Fibroblast of lung (primary cell): ENCODE measurements at regions not wholly inside any gene's neighbourhood (a gene's known extent, or its start where the extent isn't known, plus 50 kb on each side); places are given as distances from the start of the nearest gene placed in this dataset.

Experiments used
- EZH2 ChIP-seq: IDR thresholded peaks from 2 replicates; pipeline ENCODE4 v1.5.1; 2012; ENCODE audit warnings: low read length, control low read depth, mild to moderate bottlenecking; ENCODE audit errors: missing control alignments
- TF ChIP-seq, protein P1 (sequence below), 2 donors: IDR thresholded peaks in 1 of 2; conservative IDR thresholded peaks in 1 of 2; 1 replicate in 1 of 2; 2 replicates in 1 of 2; pipeline ENCODE4 v1.5.1; 2011 to 2012; ENCODE audit warnings: low read length in 2 of 2, control low read depth in 1 of 2, inconsistent platforms in 1 of 2, low read depth in 1 of 2, mild to moderate bottlenecking in 1 of 2

DNA sequence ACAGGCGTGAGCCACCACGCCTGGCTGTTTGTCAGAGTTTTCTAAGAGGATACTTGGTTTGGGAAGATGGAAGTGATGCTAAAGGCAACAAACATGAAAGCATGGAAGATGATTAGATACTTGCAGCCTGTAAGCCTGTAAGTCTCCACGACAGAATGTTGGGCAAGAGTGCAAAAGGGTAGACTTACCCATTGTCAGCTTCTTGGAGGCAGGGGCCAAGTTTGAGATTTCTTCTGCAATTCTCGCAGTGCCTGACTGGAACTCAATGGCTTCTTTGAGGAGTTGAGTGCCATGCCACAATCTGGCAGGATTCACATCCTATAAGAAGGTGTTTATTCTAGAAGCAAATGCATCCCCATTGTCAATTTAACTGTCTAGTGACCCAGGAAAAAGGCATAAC, 70.1 kb upstream of the EFEMP1 start:
- TF ChIP-seq, protein P1, sequence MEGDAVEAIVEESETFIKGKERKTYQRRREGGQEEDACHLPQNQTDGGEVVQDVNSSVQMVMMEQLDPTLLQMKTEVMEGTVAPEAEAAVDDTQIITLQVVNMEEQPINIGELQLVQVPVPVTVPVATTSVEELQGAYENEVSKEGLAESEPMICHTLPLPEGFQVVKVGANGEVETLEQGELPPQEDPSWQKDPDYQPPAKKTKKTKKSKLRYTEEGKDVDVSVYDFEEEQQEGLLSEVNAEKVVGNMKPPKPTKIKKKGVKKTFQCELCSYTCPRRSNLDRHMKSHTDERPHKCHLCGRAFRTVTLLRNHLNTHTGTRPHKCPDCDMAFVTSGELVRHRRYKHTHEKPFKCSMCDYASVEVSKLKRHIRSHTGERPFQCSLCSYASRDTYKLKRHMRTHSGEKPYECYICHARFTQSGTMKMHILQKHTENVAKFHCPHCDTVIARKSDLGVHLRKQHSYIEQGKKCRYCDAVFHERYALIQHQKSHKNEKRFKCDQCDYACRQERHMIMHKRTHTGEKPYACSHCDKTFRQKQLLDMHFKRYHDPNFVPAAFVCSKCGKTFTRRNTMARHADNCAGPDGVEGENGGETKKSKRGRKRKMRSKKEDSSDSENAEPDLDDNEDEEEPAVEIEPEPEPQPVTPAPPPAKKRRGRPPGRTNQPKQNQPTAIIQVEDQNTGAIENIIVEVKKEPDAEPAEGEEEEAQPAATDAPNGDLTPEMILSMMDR (conservative IDR thresholded peaks at IDR 0.05 in 1 of 2, IDR thresholded peaks at IDR 0.05 in 1 of 2; ENCODE audit: low read depth in 1 of 2, low read length in 2 of 2), result no peak
- no peak for TF ChIP-seq EZH2
